ENCODE measurements at regions not wholly inside any gene's neighbourhood (a gene's known extent, or its start where the extent isn't known, plus 50 kb on each side); places are given as distances from the start of the nearest gene placed in this dataset.
"Not testable (repeated sequence)": the region's sequence is repeated elsewhere in the genome, so short reads cannot be mapped to it uniquely, and the experiment has no call there.

- H3K4me3 ChIP-seq (ENCODE audit: low read depth, low read length) = no peak overlapping the region
- in situ Hi-C loops (cut with HindIII; ENCODE audit: low sequenced_read_pairs) = no loop called here
- TF ChIP-seq, protein P1, sequence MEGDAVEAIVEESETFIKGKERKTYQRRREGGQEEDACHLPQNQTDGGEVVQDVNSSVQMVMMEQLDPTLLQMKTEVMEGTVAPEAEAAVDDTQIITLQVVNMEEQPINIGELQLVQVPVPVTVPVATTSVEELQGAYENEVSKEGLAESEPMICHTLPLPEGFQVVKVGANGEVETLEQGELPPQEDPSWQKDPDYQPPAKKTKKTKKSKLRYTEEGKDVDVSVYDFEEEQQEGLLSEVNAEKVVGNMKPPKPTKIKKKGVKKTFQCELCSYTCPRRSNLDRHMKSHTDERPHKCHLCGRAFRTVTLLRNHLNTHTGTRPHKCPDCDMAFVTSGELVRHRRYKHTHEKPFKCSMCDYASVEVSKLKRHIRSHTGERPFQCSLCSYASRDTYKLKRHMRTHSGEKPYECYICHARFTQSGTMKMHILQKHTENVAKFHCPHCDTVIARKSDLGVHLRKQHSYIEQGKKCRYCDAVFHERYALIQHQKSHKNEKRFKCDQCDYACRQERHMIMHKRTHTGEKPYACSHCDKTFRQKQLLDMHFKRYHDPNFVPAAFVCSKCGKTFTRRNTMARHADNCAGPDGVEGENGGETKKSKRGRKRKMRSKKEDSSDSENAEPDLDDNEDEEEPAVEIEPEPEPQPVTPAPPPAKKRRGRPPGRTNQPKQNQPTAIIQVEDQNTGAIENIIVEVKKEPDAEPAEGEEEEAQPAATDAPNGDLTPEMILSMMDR (IDR thresholded peaks at IDR 0.05; ENCODE audit: low read depth, low read length) = no peak
- DNase-seq (ENCODE audit: low read depth, low spot score) = no peak
Measured at GRCh38 chr16:52741351-52741750, 194.4 kb upstream of the TOX3 start.

- in situ Hi-C loops (cut with HindIII; ENCODE audit: low sequenced_read_pairs) = no loop called here
- DNase-seq (ENCODE audit: low read depth, low spot score) = no peak
- TF ChIP-seq, protein P1 (IDR thresholded peaks at IDR 0.05; ENCODE audit: low read depth, low read length) = no peak
- no peak overlapping the region for H3K4me3 ChIP-seq (ENCODE audit: low read depth, low read length)
Measured at GRCh38 chr16:52740766-52741165, 193.8 kb upstream of the TOX3 start.

GRCh38 chr16:52740333-52740732, 193.4 kb upstream of the TOX3 start:
- TF ChIP-seq, protein P1 (IDR thresholded peaks at IDR 0.05; ENCODE audit: low read depth, low read length) = no peak
- H3K4me3 ChIP-seq (ENCODE audit: low read depth, low read length) = no peak overlapping the region
- DNase-seq (ENCODE audit: low read depth, low spot score) = no peak
- in situ Hi-C loops (cut with HindIII; ENCODE audit: low sequenced_read_pairs) = no loop called here

DNA sequence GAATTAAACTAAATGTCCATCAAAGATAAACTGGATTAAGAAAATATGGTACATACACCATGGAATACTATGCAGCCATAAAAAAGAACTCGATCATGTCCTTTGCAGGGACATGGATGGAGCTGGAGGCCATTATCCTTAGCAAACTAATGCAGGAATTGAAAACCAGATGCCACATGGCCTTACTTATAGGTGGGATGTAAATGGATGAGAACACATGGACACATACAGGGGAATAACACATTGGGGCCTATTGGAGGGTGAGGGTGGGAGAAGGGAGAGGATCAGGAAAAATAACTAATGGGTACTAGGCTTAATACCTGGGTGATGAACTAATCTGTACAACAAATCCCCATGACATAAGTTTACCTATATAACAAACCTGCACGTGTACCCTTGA, 192.0 kb upstream of the TOX3 start:
- H3K4me3 ChIP-seq (ENCODE audit: low read depth, low read length); in situ Hi-C loops (cut with HindIII; ENCODE audit: low sequenced_read_pairs); DNase-seq (ENCODE audit: low read depth, low spot score): not testable (repeated sequence)

GRCh38 chr16:52731219-52731875, 184.4 kb upstream of the TOX3 start:
- TF ChIP-seq, protein P1 (IDR thresholded peaks at IDR 0.05; ENCODE audit: low read depth, low read length) = no peak
- no peak overlapping the region for H3K4me3 ChIP-seq (ENCODE audit: low read depth, low read length)
- no peak for DNase-seq (ENCODE audit: low read depth, low spot score)
- in situ Hi-C loops (cut with HindIII; ENCODE audit: low sequenced_read_pairs) = no loop called here

- no peak overlapping the region for H3K4me3 ChIP-seq (ENCODE audit: low read depth, low read length)
- no peak for DNase-seq (ENCODE audit: low read depth, low spot score)
- in situ Hi-C loops (cut with HindIII; ENCODE audit: low sequenced_read_pairs) = no loop called here
- TF ChIP-seq, protein P1 (IDR thresholded peaks at IDR 0.05; ENCODE audit: low read depth, low read length) = no peak
Measured at GRCh38 chr16:52729731-52730130, 182.8 kb upstream of the TOX3 start.

GRCh38 chr16:52727849-52728248, 180.9 kb upstream of the TOX3 start:
- no peak for DNase-seq (ENCODE audit: low read depth, low spot score)
- no peak overlapping the region for H3K4me3 ChIP-seq (ENCODE audit: low read depth, low read length)
- TF ChIP-seq, protein P1 (IDR thresholded peaks at IDR 0.05; ENCODE audit: low read depth, low read length) = no peak
- in situ Hi-C loops (cut with HindIII; ENCODE audit: low sequenced_read_pairs) = no loop called here

Measured in astrocyte of the spinal cord (primary cell).